ENCODE measurements at regions not wholly inside any gene's neighbourhood (a gene's known extent, or its start where the extent isn't known, plus 50 kb on each side); places are given as distances from the start of the nearest gene placed in this dataset.

GRCh38 chr11:15819679-15820286 is 536.6 kb downstream of the SOX6 start (continued):
- TF ChIP-seq, protein P1, sequence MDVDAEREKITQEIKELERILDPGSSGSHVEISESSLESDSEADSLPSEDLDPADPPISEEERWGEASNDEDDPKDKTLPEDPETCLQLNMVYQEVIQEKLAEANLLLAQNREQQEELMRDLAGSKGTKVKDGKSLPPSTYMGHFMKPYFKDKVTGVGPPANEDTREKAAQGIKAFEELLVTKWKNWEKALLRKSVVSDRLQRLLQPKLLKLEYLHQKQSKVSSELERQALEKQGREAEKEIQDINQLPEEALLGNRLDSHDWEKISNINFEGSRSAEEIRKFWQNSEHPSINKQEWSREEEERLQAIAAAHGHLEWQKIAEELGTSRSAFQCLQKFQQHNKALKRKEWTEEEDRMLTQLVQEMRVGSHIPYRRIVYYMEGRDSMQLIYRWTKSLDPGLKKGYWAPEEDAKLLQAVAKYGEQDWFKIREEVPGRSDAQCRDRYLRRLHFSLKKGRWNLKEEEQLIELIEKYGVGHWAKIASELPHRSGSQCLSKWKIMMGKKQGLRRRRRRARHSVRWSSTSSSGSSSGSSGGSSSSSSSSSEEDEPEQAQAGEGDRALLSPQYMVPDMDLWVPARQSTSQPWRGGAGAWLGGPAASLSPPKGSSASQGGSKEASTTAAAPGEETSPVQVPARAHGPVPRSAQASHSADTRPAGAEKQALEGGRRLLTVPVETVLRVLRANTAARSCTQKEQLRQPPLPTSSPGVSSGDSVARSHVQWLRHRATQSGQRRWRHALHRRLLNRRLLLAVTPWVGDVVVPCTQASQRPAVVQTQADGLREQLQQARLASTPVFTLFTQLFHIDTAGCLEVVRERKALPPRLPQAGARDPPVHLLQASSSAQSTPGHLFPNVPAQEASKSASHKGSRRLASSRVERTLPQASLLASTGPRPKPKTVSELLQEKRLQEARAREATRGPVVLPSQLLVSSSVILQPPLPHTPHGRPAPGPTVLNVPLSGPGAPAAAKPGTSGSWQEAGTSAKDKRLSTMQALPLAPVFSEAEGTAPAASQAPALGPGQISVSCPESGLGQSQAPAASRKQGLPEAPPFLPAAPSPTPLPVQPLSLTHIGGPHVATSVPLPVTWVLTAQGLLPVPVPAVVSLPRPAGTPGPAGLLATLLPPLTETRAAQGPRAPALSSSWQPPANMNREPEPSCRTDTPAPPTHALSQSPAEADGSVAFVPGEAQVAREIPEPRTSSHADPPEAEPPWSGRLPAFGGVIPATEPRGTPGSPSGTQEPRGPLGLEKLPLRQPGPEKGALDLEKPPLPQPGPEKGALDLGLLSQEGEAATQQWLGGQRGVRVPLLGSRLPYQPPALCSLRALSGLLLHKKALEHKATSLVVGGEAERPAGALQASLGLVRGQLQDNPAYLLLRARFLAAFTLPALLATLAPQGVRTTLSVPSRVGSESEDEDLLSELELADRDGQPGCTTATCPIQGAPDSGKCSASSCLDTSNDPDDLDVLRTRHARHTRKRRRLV (CRISPR knock-in tag; IDR thresholded peaks at IDR 0.05) = no peak
- no peak for TF ChIP-seq ELK4 (CRISPR knock-in tag; IDR thresholded peaks at IDR 0.05; ENCODE audit: borderline replicate concordance)
- no peak for TF ChIP-seq PRDM10 (CRISPR knock-in tag; IDR thresholded peaks at IDR 0.05; ENCODE audit: low read depth)
- TF ChIP-seq TGIF2 (CRISPR knock-in tag; IDR thresholded peaks at IDR 0.05) = 0 out of 2 replicates have a peak, but pooled peaks have one; percentile 20
- no peak for TF ChIP-seq ZNF160 (CRISPR knock-in tag; IDR thresholded peaks at IDR 0.05)
- no peak for TF ChIP-seq ZNF383 (CRISPR knock-in tag; IDR thresholded peaks at IDR 0.05; ENCODE audit: borderline replicate concordance)
- no peak for TF ChIP-seq ZNF547 (CRISPR knock-in tag; IDR thresholded peaks at IDR 0.05)
- TF ChIP-seq PLSCR1 (CRISPR knock-in tag; IDR thresholded peaks at IDR 0.05; ENCODE audit: borderline replicate concordance) = no peak
- no peak for TF ChIP-seq NR2C2 (CRISPR knock-in tag; IDR thresholded peaks at IDR 0.05; ENCODE audit: borderline replicate concordance)
- TF ChIP-seq ZNF563 (CRISPR knock-in tag; IDR thresholded peaks at IDR 0.05) = no peak
- TF ChIP-seq, protein P2, sequence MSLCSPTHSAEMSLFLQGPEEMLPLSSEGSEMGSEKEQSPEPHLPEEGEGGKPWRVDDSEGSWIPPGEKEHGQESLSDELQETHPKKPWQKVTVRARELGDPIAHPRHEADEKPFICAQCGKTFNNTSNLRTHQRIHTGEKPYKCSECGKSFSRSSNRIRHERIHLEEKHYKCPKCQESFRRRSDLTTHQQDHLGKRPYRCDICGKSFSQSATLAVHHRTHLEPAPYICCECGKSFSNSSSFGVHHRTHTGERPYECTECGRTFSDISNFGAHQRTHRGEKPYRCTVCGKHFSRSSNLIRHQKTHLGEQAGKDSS (CRISPR knock-in tag; IDR thresholded peaks at IDR 0.05; ENCODE audit: borderline replicate concordance, low read depth) = no peak
- TF ChIP-seq DNMT3B (CRISPR knock-in tag; conservative IDR thresholded peaks at IDR 0.05) = no peak
- TF ChIP-seq ZNF564 (CRISPR knock-in tag; IDR thresholded peaks at IDR 0.05) = no peak
- TF ChIP-seq CBX5 (CRISPR knock-in tag; IDR thresholded peaks at IDR 0.05; ENCODE audit: borderline replicate concordance) = 0 out of 2 replicates have a peak, but pooled peaks have one; percentile 26
- no peak for TF ChIP-seq EHMT2 (IDR thresholded peaks at IDR 0.05; ENCODE audit: borderline replicate concordance, low read depth, low read length)
- no peak for TF ChIP-seq HNRNPUL1 (IDR thresholded peaks at IDR 0.05; ENCODE audit: low read depth, low read length)
- no peak for TF ChIP-seq ATF7 (IDR thresholded peaks at IDR 0.05)
- TF ChIP-seq ATF7 (CRISPR knock-in tag; IDR thresholded peaks at IDR 0.05) = no peak
